NB4 (cell line): ENCODE measurements at regions not wholly inside any gene's neighbourhood (a gene's known extent, or its start where the extent isn't known, plus 50 kb on each side); places are given as distances from the start of the nearest gene placed in this dataset.

Source experiments
- CTCF ChIP-seq: IDR thresholded peaks from one replicate; pipeline ENCODE4 v1.5.1; 2012; ENCODE audit warnings: low read depth, low read length
- MAX ChIP-seq: IDR thresholded peaks from 2 replicates; pipeline ENCODE4 v1.6.1; 2011; ENCODE audit warnings: low read depth, low read length
- MYC ChIP-seq: IDR thresholded peaks from 2 replicates; pipeline ENCODE4 v1.6.1; 2011; ENCODE audit warnings: low read depth, low read length
- POLR2A ChIP-seq: IDR thresholded peaks from 2 replicates; pipeline ENCODE4 v1.6.1; 2011; ENCODE audit warnings: mild to moderate bottlenecking; ENCODE audit not compliant: insufficient read length; ENCODE audit errors: extremely low read depth

- TF ChIP-seq CTCF (no peak), POLR2A (no peak), MYC (no peak), MAX (no peak)
Observed at GRCh38 chr14:21735639-21736307, 62.2 kb upstream of the OR4E1 start.
